ENCODE measurements at regions not wholly inside any gene's neighbourhood (a gene's known extent, or its start where the extent isn't known, plus 50 kb on each side); places are given as distances from the start of the nearest gene placed in this dataset.

- Histone ChIP-seq H2AFZ (replicated peaks; ENCODE audit: low read length, poor library complexity) (no peak overlapping the region), H3K18ac (ENCODE audit: low read depth, low read length) (no peak overlapping the region), H3K9ac (ENCODE audit: low read depth, low read length) (no peak overlapping the region), H3K27ac (ENCODE audit: insufficient read depth, low read length) (no peak overlapping the region), H4K5ac (ENCODE audit: low read depth, low read length) (no peak overlapping the region), H3K4me3 (ENCODE audit: insufficient read depth, low read depth, low read length) (no peak overlapping the region), H3K14ac (replicated peaks; ENCODE audit: low read depth, low read length) (no peak overlapping the region), H3K4me1 (ENCODE audit: control insufficient read depth, insufficient read depth, low read length) (no peaks in the 10 kb centered on the region), H3K27me3 (ENCODE audit: control insufficient read depth, insufficient read depth, low read length) (no peaks in the 10 kb centered on the region), H3K9me1 (ENCODE audit: insufficient read depth, low read length) (no peaks in the 10 kb centered on the region), H3K79me1 (ENCODE audit: low read depth in 1 of 2, low read length in 2 of 2) (no peaks in the 10 kb centered on the region), H2AK9ac (replicated peaks; ENCODE audit: low read depth, low read length, poor library complexity) (no peak overlapping the region), H3K36me3 (ENCODE audit: control insufficient read depth, insufficient read depth, low read length) (no peaks in the 10 kb centered on the region), H3K4me2 (ENCODE audit: low read depth, low read length) (no peak overlapping the region), H4K8ac (ENCODE audit: low read depth in 2 of 2, low read length in 2 of 2) (no peak overlapping the region), H3K56ac (ENCODE audit: extremely low read depth, insufficient read depth, low read length) (no peak overlapping the region), H3K4ac (ENCODE audit: low read depth, low read length) (no peak overlapping the region), H3K9me3 (ENCODE audit: control insufficient read depth, insufficient read depth, low read length) (peaks cover 35% of the 10 kb centered on the region), H3K23ac (ENCODE audit: low read depth, low read length) (no peak overlapping the region), H2BK5ac (ENCODE audit: low read depth, low read length, poor library complexity, severe bottlenecking) (no peak overlapping the region), H2BK120ac (ENCODE audit: low read depth, low read length) (no peak overlapping the region), H2BK15ac (ENCODE audit: low read depth, low read length) (no peak overlapping the region), H2AK5ac (ENCODE audit: low read depth, low read length) (no peak overlapping the region), H4K20me1 (ENCODE audit: insufficient read depth, low read length) (no peaks in the 10 kb centered on the region), H2BK20ac (ENCODE audit: low read depth, low read length) (no peak overlapping the region), H4K91ac (ENCODE audit: insufficient read depth, low read depth, low read length) (no peak overlapping the region)
- dilution Hi-C loops (cut with HindIII; ENCODE audit: low sequenced_read_pairs, unreplicated experiment): no loop called here
- DNase-seq (no peak), ATAC-seq (ENCODE audit: low read depth) (no peak)
- ChIA-PET POLR2A (ENCODE audit: unreplicated experiment) (no interaction called here), CTCF (no interaction called here)
- TF ChIP-seq MAFK (IDR thresholded peaks at IDR 0.05; ENCODE audit: low read depth, low read length): peak; percentile 87
- TF ChIP-seq USF2 (IDR thresholded peaks at IDR 0.05; ENCODE audit: low read depth, low read length): no peak
- no TSS peak for BruUV-seq (replicated peaks)
- intact Hi-C loops (cut with micrococcal nuclease): no loop called here
- in situ Hi-C loops (cut with MboI; ENCODE audit: low sequenced_read_pairs): no loop called here
- 83% methylated on average over 2 of the region's 2 CpGs; no CpG with 5 or more reads in 1 of the 2 experiments for WGBS, 2 experiments (ENCODE audit: extremely low coverage in 2 of 2, insufficient read length in 1 of 2)
These were observed 207.0 kb downstream of the MAF start for GRCh38 chr16:79393564-79393963.
